ENCODE measurements at regions not wholly inside any gene's neighbourhood (a gene's known extent, or its start where the extent isn't known, plus 50 kb on each side); places are given as distances from the start of the nearest gene placed in this dataset.

DNA sequence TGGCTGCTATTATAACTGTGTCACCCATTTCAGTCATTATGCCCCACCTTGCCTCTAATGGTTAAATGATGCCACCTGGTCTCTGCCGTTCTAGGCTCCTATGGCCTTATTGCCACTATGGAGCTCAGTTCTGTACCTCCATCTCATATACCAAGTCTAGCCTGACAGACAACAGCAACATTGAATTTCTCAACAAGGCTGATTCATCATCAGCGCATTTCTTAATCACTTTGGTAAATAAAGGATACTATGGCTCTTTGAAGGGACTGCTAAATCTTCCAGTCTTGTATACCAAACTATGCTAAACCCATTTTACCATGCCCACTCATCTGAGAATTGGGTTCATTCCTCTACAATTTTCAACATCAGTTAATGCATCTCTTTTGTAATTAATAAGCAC, 784.5 kb upstream of the CELF4 start:
- Histone ChIP-seq H3K4me2 (no peak overlapping the region), H3K36me3 (ENCODE audit: insufficient read depth) (no peaks in the 10 kb centered on the region), H2AFZ (ENCODE audit: low read depth) (no peak overlapping the region), H3K27me3 (ENCODE audit: insufficient read depth, low read depth) (no peaks in the 10 kb centered on the region), H3K4me3 (IDR thresholded peaks at IDR 0.05; ENCODE audit: insufficient read depth, low read depth, low read length) (no peak overlapping the region), H3K9ac (no peak overlapping the region), H4K20me1 (ENCODE audit: insufficient read depth) (no peaks in the 10 kb centered on the region), H3K27ac (no peak overlapping the region), H3K4me1 (ENCODE audit: low read depth, poor library complexity, severe bottlenecking) (no peaks in the 10 kb centered on the region), H3K79me2 (ENCODE audit: insufficient read depth, low read depth) (no peaks in the 10 kb centered on the region)
- TF ChIP-seq, protein P1, sequence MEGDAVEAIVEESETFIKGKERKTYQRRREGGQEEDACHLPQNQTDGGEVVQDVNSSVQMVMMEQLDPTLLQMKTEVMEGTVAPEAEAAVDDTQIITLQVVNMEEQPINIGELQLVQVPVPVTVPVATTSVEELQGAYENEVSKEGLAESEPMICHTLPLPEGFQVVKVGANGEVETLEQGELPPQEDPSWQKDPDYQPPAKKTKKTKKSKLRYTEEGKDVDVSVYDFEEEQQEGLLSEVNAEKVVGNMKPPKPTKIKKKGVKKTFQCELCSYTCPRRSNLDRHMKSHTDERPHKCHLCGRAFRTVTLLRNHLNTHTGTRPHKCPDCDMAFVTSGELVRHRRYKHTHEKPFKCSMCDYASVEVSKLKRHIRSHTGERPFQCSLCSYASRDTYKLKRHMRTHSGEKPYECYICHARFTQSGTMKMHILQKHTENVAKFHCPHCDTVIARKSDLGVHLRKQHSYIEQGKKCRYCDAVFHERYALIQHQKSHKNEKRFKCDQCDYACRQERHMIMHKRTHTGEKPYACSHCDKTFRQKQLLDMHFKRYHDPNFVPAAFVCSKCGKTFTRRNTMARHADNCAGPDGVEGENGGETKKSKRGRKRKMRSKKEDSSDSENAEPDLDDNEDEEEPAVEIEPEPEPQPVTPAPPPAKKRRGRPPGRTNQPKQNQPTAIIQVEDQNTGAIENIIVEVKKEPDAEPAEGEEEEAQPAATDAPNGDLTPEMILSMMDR (conservative IDR thresholded peaks at IDR 0.05; ENCODE audit: low read depth, low read length), result no peak

DNA sequence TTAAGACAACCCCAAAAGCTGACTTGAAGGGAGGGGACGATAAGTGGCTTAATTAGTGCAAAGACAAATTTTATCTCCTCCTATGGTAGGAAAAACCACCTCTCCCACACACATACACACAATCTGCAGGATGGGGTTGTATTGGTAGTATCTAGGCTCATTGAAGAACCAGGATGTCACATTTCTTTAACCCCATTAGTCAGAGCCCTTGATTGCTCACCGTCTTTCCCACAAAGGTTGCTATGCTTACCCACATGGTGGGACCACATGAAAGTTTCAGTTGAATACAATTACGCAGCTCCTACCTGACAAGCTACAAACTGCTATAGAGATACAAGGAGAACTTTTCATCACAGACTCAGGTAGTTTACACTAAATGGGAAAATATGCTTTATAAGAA, 765.0 kb upstream of the CELF4 start:
- Histone ChIP-seq H3K4me2 (no peak overlapping the region), H3K9ac (no peak overlapping the region), H4K20me1 (ENCODE audit: insufficient read depth) (no peaks in the 10 kb centered on the region), H2AFZ (ENCODE audit: low read depth) (no peak overlapping the region), H3K79me2 (ENCODE audit: insufficient read depth, low read depth) (no peaks in the 10 kb centered on the region), H3K4me1 (ENCODE audit: low read depth, poor library complexity, severe bottlenecking) (no peaks in the 10 kb centered on the region), H3K27me3 (ENCODE audit: insufficient read depth, low read depth) (no peaks in the 10 kb centered on the region), H3K27ac (no peak overlapping the region), H3K4me3 (IDR thresholded peaks at IDR 0.05; ENCODE audit: insufficient read depth, low read depth, low read length) (no peak overlapping the region), H3K36me3 (ENCODE audit: insufficient read depth) (no peaks in the 10 kb centered on the region)
- TF ChIP-seq, protein P1 (conservative IDR thresholded peaks at IDR 0.05; ENCODE audit: low read depth, low read length), result no peak

DNA sequence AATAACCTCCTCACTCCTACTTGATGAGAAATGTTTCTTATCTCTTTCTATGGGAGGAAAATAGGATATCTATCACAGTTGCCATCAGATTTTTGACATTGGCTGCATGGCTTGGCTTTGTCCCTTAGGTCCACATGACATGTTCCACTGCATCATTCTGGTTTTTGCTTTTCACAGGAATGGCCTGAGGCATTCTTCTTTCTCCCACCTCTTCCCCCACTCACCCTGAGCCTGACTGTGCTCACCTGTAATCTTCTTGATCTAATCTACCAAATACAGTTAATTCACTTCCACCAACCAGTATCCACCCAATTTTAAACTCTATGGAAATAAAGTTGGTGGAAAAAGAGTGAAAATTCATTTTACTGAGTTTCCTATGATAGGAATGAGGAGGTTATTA, 763.5 kb upstream of the CELF4 start:
- Histone ChIP-seq H3K79me2 (ENCODE audit: insufficient read depth, low read depth) (no peaks in the 10 kb centered on the region), H3K4me3 (IDR thresholded peaks at IDR 0.05; ENCODE audit: insufficient read depth, low read depth, low read length) (no peak overlapping the region), H3K4me1 (ENCODE audit: low read depth, poor library complexity, severe bottlenecking) (no peaks in the 10 kb centered on the region), H3K27ac (no peak overlapping the region), H3K36me3 (ENCODE audit: insufficient read depth) (no peaks in the 10 kb centered on the region), H3K9ac (no peak overlapping the region), H3K27me3 (ENCODE audit: insufficient read depth, low read depth) (no peaks in the 10 kb centered on the region), H4K20me1 (ENCODE audit: insufficient read depth) (no peaks in the 10 kb centered on the region), H2AFZ (ENCODE audit: low read depth) (no peak overlapping the region), H3K4me2 (no peak overlapping the region)
- TF ChIP-seq, protein P1 (conservative IDR thresholded peaks at IDR 0.05; ENCODE audit: low read depth, low read length), result no peak

DNA sequence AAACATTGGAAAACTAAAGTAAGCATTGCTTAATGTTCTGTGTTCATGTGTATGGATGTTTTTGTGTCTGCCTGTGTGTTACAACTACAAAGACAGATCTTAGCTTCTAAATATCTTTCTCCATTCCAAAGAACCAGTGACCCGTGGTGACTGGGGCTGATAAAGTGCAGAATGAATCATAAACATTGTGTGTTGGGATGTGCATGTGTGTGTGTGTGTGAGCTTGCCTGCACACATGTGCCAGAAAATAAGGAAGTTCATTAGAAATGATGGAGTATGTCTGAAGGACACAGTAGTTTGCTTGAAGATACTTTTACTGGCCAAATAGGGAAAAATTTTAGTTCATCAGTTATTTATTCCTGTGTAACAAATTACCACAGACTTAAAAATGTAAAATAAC, 756.6 kb upstream of the CELF4 start:
- H3K4me2 ChIP-seq, result no peak overlapping the region
- no peak overlapping the region for H3K4me3 ChIP-seq (IDR thresholded peaks at IDR 0.05; ENCODE audit: insufficient read depth, low read depth, low read length)
- H3K9ac ChIP-seq, result no peak overlapping the region
- no peaks in the 10 kb centered on the region; the same call in 1 of the 2 replicates for H3K36me3 ChIP-seq (ENCODE audit: insufficient read depth)
- H4K20me1 ChIP-seq (ENCODE audit: insufficient read depth), result no peaks in the 10 kb centered on the region
- TF ChIP-seq, protein P1 (conservative IDR thresholded peaks at IDR 0.05; ENCODE audit: low read depth, low read length), result no peak
- H3K27ac ChIP-seq, result no peak overlapping the region
- H2AFZ ChIP-seq (ENCODE audit: low read depth), result no peak overlapping the region
- H3K27me3 ChIP-seq (ENCODE audit: insufficient read depth, low read depth), result no peaks in the 10 kb centered on the region
- H3K79me2 ChIP-seq (ENCODE audit: insufficient read depth, low read depth), result no peaks in the 10 kb centered on the region
- H3K4me1 ChIP-seq (ENCODE audit: low read depth, poor library complexity, severe bottlenecking), result no peaks in the 10 kb centered on the region
